ENCODE measurements at regions not wholly inside any gene's neighbourhood (a gene's known extent, or its start where the extent isn't known, plus 50 kb on each side); places are given as distances from the start of the nearest gene placed in this dataset.

GRCh38 chr3:161156936-161157335 lies 51.8 kb upstream of the B3GALNT1 start:
- no peak overlapping the region for H3K27ac ChIP-seq (ENCODE audit: low read depth in 1 of 2, low read length in 2 of 2)
- no peak for TF ChIP-seq GABPA (IDR thresholded peaks at IDR 0.05 in 1 of 2, conservative IDR thresholded peaks at IDR 0.05 in 1 of 2)
- TF ChIP-seq HNF4G (IDR thresholded peaks at IDR 0.05), result no peak
- no peak for TF ChIP-seq TAF1 (conservative IDR thresholded peaks at IDR 0.05)
- no peak for TF ChIP-seq SP1 (IDR thresholded peaks at IDR 0.05)
- H3K4me3 ChIP-seq (ENCODE audit: low read depth in 1 of 3, low read length in 3 of 3), result no peak overlapping the region
- H3K9ac ChIP-seq (ENCODE audit: low read depth in 1 of 2, low read length in 2 of 2), result no peak overlapping the region
- H3K36me3 ChIP-seq (ENCODE audit: control insufficient read depth in 4 of 4, insufficient read depth in 3 of 4, low read depth in 1 of 4, low read length in 3 of 4), result no peaks in the 10 kb centered on the region
- WGBS, result 86% methylated on average over 5 of the region's 5 CpGs
- no peaks in the 10 kb centered on the region for H3K9me3 ChIP-seq (ENCODE audit: control insufficient read depth in 4 of 4, low read length in 3 of 4)
- H3K4me1 ChIP-seq (ENCODE audit: control insufficient read depth in 4 of 4, insufficient read depth in 4 of 4, low read length in 3 of 4), result no peaks in the 10 kb centered on the region
- no peak for DNase-seq (ENCODE audit: low spot score)
- no peaks in the 10 kb centered on the region for H3K27me3 ChIP-seq (ENCODE audit: control insufficient read depth in 4 of 4, insufficient read depth in 4 of 4, low read length in 3 of 4)

GRCh38 chr3:161161603-161162002 lies 56.5 kb upstream of the B3GALNT1 start:
- H3K27me3 ChIP-seq (ENCODE audit: control insufficient read depth in 4 of 4, insufficient read depth in 4 of 4, low read length in 3 of 4), result no peaks in the 10 kb centered on the region
- no peaks in the 10 kb centered on the region for H3K4me1 ChIP-seq (ENCODE audit: control insufficient read depth in 4 of 4, insufficient read depth in 4 of 4, low read length in 3 of 4)
- no peak overlapping the region for H3K9ac ChIP-seq (ENCODE audit: low read depth in 1 of 2, low read length in 2 of 2)
- H3K36me3 ChIP-seq (ENCODE audit: control insufficient read depth in 4 of 4, insufficient read depth in 3 of 4, low read depth in 1 of 4, low read length in 3 of 4), result no peaks in the 10 kb centered on the region
- no peak for DNase-seq (ENCODE audit: low spot score)
- H3K27ac ChIP-seq (ENCODE audit: low read depth in 1 of 2, low read length in 2 of 2), result no peak overlapping the region
- WGBS, result 96% methylated on average over 20 of the region's 20 CpGs
- H3K9me3 ChIP-seq (ENCODE audit: control insufficient read depth in 4 of 4, low read length in 3 of 4), result peaks cover 0 to 5% (median 2%) of the 10 kb centered on the region in 4 donors
- H3K4me3 ChIP-seq (ENCODE audit: low read depth in 1 of 3, low read length in 3 of 3), result no peak overlapping the region
- TF ChIP-seq EGR1 (IDR thresholded peaks at IDR 0.05; ENCODE audit: low read depth in 2 of 2) (no peak), RAD21 (IDR thresholded peaks at IDR 0.05) (no peak), REST (IDR thresholded peaks at IDR 0.05) (no peak), ATF3 (IDR thresholded peaks at IDR 0.05) (no peak), MAX (IDR thresholded peaks at IDR 0.05) (no peak), RXRA (IDR thresholded peaks at IDR 0.05) (no peak), FOXA1 (IDR thresholded peaks at IDR 0.05) (no peak), HNF4A (conservative IDR thresholded peaks at IDR 0.05) (no peak), ZBTB33 (IDR thresholded peaks at IDR 0.05) (no peak), FOXA2 (IDR thresholded peaks at IDR 0.05) (no peak), GABPA (IDR thresholded peaks at IDR 0.05 in 1 of 2, conservative IDR thresholded peaks at IDR 0.05 in 1 of 2) (no peak), JUND (IDR thresholded peaks at IDR 0.05) (no peak), CTCF (IDR thresholded peaks at IDR 0.05; ENCODE audit: low read depth, low read length, missing input control) (no peak), TAF1 (conservative IDR thresholded peaks at IDR 0.05) (no peak), YY1 (IDR thresholded peaks at IDR 0.05) (no peak), NR2F2 (IDR thresholded peaks at IDR 0.05) (no peak), SP1 (IDR thresholded peaks at IDR 0.05) (no peak), HNF4G (IDR thresholded peaks at IDR 0.05) (no peak)
